Activated CD8-positive, alpha-beta memory T cell treated with anti-CD3 and anti-CD28 coated beads for 36 hours (primary cell): ENCODE measurements at regions not wholly inside any gene's neighbourhood (a gene's known extent, or its start where the extent isn't known, plus 50 kb on each side); places are given as distances from the start of the nearest gene placed in this dataset.
"Not testable (repeated sequence)": the region's sequence is repeated elsewhere in the genome, so short reads cannot be mapped to it uniquely, and the experiment has no call there.

Experiments
- CTCF ChIA-PET: fragments of 350-600 bp; sonication (Branson Sonifier 250); formaldehyde crosslinking; loops from one replicate; lab custom pipeline; 2021; ENCODE audit warnings: antibody characterized with exemption; lab: Charles Lee
- POLR2A ChIA-PET: fragments of 350-600 bp; sonication (Branson Sonifier 250); formaldehyde crosslinking; loops from one replicate; lab custom pipeline; 2021; ENCODE audit warnings: antibody characterized with exemption; lab: Charles Lee

GRCh38 chr10:18735711-18736110 lies 76.5 kb downstream of the ARL5B start:
- ChIA-PET POLR2A (no interaction called here), CTCF (no interaction called here)

- ChIA-PET POLR2A (no interaction called here), CTCF (no interaction called here)
Observed at GRCh38 chr10:18737236-18737635, 78.0 kb downstream of the ARL5B start.

GRCh38 chr10:18737841-18738240 lies 78.6 kb downstream of the ARL5B start:
- ChIA-PET POLR2A (no interaction called here), CTCF (no interaction called here)

- POLR2A ChIA-PET: no interaction called here
Observed at GRCh38 chr10:18738835-18739234, 79.6 kb downstream of the ARL5B start.

GRCh38 chr10:18743926-18744325 lies 84.7 kb downstream of the ARL5B start:
- CTCF ChIA-PET: interaction anchor here (0.6 kb wide), 1 partner anchor 721 kb away, joined by 3 read pairs; no protein-coding TSS in a partner anchor
- POLR2A ChIA-PET: no interaction called here

More at GRCh38 chr10:18738835-18739234, 79.6 kb downstream of the ARL5B start:
- CTCF ChIA-PET: no interaction called here

- ChIA-PET CTCF (no interaction called here), POLR2A (no interaction called here)
Observed at GRCh38 chr10:18753312-18753895, 94.2 kb downstream of the ARL5B start.

- ChIA-PET CTCF (no interaction called here), POLR2A (no interaction called here)
Observed at GRCh38 chr10:18759575-18759974, 100.3 kb downstream of the ARL5B start.

GRCh38 chr10:18760836-18761235 lies 101.6 kb downstream of the ARL5B start:
- ChIA-PET CTCF (no interaction called here), POLR2A (no interaction called here)

GRCh38 chr10:18767981-18768380 lies 108.8 kb downstream of the ARL5B start:
- POLR2A ChIA-PET: no interaction called here
- CTCF ChIA-PET: no interaction called here

GRCh38 chr10:18773180-18773579 lies 113.9 kb downstream of the ARL5B start:
- ChIA-PET POLR2A (no interaction called here), CTCF (no interaction called here)

- CTCF ChIA-PET: no interaction called here
- POLR2A ChIA-PET: no interaction called here
Observed at GRCh38 chr10:18777258-18777657, 118.0 kb downstream of the ARL5B start.

- POLR2A ChIA-PET: no interaction called here
- CTCF ChIA-PET: interaction anchor here (0.7 kb wide), 1 partner anchor 102 kb away, joined by 3 read pairs; no protein-coding TSS in a partner anchor
Observed at GRCh38 chr10:18786478-18786877, 127.2 kb downstream of the ARL5B start.

- CTCF ChIA-PET: no interaction called here
- POLR2A ChIA-PET: no interaction called here
Observed at GRCh38 chr10:18793951-18794350, 134.7 kb downstream of the ARL5B start.

GRCh38 chr10:18795549-18795948 lies 136.3 kb downstream of the ARL5B start:
- ChIA-PET CTCF (no interaction called here), POLR2A (no interaction called here)

GRCh38 chr10:18797286-18797685 lies 138.1 kb downstream of the ARL5B start:
- POLR2A ChIA-PET: no interaction called here
- CTCF ChIA-PET: no interaction called here

GRCh38 chr10:18822156-18822555 lies 162.9 kb downstream of the ARL5B start:
- ChIA-PET POLR2A (no interaction called here), CTCF (no interaction called here)

- CTCF ChIA-PET: no interaction called here
- POLR2A ChIA-PET: no interaction called here
Observed at GRCh38 chr10:18829259-18829658, 170.0 kb downstream of the ARL5B start.

GRCh38 chr10:18830277-18830676 lies 171.0 kb downstream of the ARL5B start:
- POLR2A ChIA-PET: no interaction called here

GRCh38 chr10:18856623-18857022 lies 192.0 kb upstream of the MALRD1 start:
- CTCF ChIA-PET, POLR2A ChIA-PET: not testable (repeated sequence)

More at GRCh38 chr10:18830277-18830676, 171.0 kb downstream of the ARL5B start:
- CTCF ChIA-PET: no interaction called here

- CTCF ChIA-PET: no interaction called here
- POLR2A ChIA-PET: no interaction called here
Observed at GRCh38 chr10:18859659-18860058, 188.9 kb upstream of the MALRD1 start.

GRCh38 chr10:18860186-18860585 lies 188.4 kb upstream of the MALRD1 start:
- CTCF ChIA-PET: no interaction called here
- POLR2A ChIA-PET: no interaction called here
